Endothelial cell (in vitro differentiated cells): ENCODE measurements at regions not wholly inside any gene's neighbourhood (a gene's known extent, or its start where the extent isn't known, plus 50 kb on each side); places are given as distances from the start of the nearest gene placed in this dataset.

ENCODE experiments used
- DNase-seq: peaks from one replicate; pipeline ENCODE4 v3.0.0; 2021; ENCODE audit warnings: low spot score
- H3K27ac Mint-ChIP-seq: one replicate; pipeline ENCODE4 v1.8.0; 2021; ENCODE audit warnings: mixed read lengths, inconsistent platforms; ENCODE audit not compliant: unreplicated experiment
- H3K27me3 Mint-ChIP-seq: one replicate; pipeline ENCODE4 v1.8.0; 2021; ENCODE audit warnings: mild to moderate bottlenecking, moderate library complexity, mixed read lengths, inconsistent platforms; ENCODE audit not compliant: unreplicated experiment
- H3K36me3 Mint-ChIP-seq: one replicate; pipeline ENCODE4 v1.8.0; 2021; ENCODE audit warnings: mild to moderate bottlenecking, low read depth, mixed read lengths, inconsistent platforms; ENCODE audit not compliant: unreplicated experiment
- H3K4me1 Mint-ChIP-seq: one replicate; pipeline ENCODE4 v1.8.0; 2021; ENCODE audit warnings: mild to moderate bottlenecking, mixed read lengths, inconsistent platforms; ENCODE audit not compliant: unreplicated experiment
- H3K4me3 Mint-ChIP-seq: one replicate; pipeline ENCODE4 v1.8.0; 2021; ENCODE audit warnings: mild to moderate bottlenecking, mixed read lengths, inconsistent platforms; ENCODE audit not compliant: unreplicated experiment
- H3K9me3 Mint-ChIP-seq: one replicate; pipeline ENCODE4 v1.8.0; 2021; ENCODE audit warnings: mixed read lengths, inconsistent platforms; ENCODE audit not compliant: unreplicated experiment
- CTCF ChIP-seq: fragments of 200-600 bp; sonication (generic); IDR thresholded peaks from one replicate; pipeline ENCODE4 v1.5.0; 2021; ENCODE audit warnings: antibody characterized with exemption; ENCODE audit not compliant: unreplicated experiment

- no peak overlapping the region for H3K4me3 Mint-ChIP-seq
- no peak for TF ChIP-seq CTCF
- no peak overlapping the region for H3K27ac Mint-ChIP-seq
- DNase-seq, result no peak
- no peaks in the 10 kb centered on the region for H3K9me3 Mint-ChIP-seq
- H3K4me1 Mint-ChIP-seq, result no peaks in the 10 kb centered on the region
- no peaks in the 10 kb centered on the region for H3K36me3 Mint-ChIP-seq
- peaks cover 1% of the 10 kb centered on the region for H3K27me3 Mint-ChIP-seq
Measured at GRCh38 chrX:15098505-15098904, 171.4 kb downstream of the ASB9 start.

GRCh38 chrX:15087747-15088146, 182.1 kb downstream of the ASB9 start:
- H3K4me1 Mint-ChIP-seq, result no peaks in the 10 kb centered on the region
- no peak for DNase-seq
- H3K36me3 Mint-ChIP-seq, result no peaks in the 10 kb centered on the region
- no peaks in the 10 kb centered on the region for H3K27me3 Mint-ChIP-seq
- H3K4me3 Mint-ChIP-seq, result no peak overlapping the region
- no peaks in the 10 kb centered on the region for H3K9me3 Mint-ChIP-seq
- H3K27ac Mint-ChIP-seq, result no peak overlapping the region
- no peak for TF ChIP-seq CTCF

GRCh38 chrX:15073313-15073712, 196.6 kb downstream of the ASB9 start:
- Mint-ChIP-seq H3K4me3 (no peak overlapping the region), H3K4me1 (peaks cover 3% of the 10 kb centered on the region), H3K9me3 (no peaks in the 10 kb centered on the region), H3K27ac (no peak overlapping the region), H3K36me3 (no peaks in the 10 kb centered on the region), H3K27me3 (no peaks in the 10 kb centered on the region)
- DNase-seq, result no peak
- TF ChIP-seq CTCF, result no peak

- H3K27me3 Mint-ChIP-seq, result no peaks in the 10 kb centered on the region
- no peak overlapping the region for H3K4me3 Mint-ChIP-seq
- H3K4me1 Mint-ChIP-seq, result peaks cover 3% of the 10 kb centered on the region
Measured at GRCh38 chrX:15072880-15073279, 197.0 kb downstream of the ASB9 start.

GRCh38 chrX:15072259-15072658, 197.6 kb downstream of the ASB9 start:
- H3K4me1 Mint-ChIP-seq, result peaks cover 3% of the 10 kb centered on the region
- H3K36me3 Mint-ChIP-seq, result no peaks in the 10 kb centered on the region
- no peak for TF ChIP-seq CTCF
- no peak overlapping the region for H3K4me3 Mint-ChIP-seq
- H3K9me3 Mint-ChIP-seq, result no peaks in the 10 kb centered on the region
- no peaks in the 10 kb centered on the region for H3K27me3 Mint-ChIP-seq
- no peak overlapping the region for H3K27ac Mint-ChIP-seq
- no peak for DNase-seq

More at GRCh38 chrX:15072880-15073279, 197.0 kb downstream of the ASB9 start:
- H3K9me3 Mint-ChIP-seq, result no peaks in the 10 kb centered on the region
- no peaks in the 10 kb centered on the region for H3K36me3 Mint-ChIP-seq
- no peak for DNase-seq
- H3K27ac Mint-ChIP-seq, result no peak overlapping the region
- TF ChIP-seq CTCF, result no peak
